Embryonic facial prominence (tissue), 1 donor: ENCODE measurements at regions not wholly inside any gene's neighbourhood (a gene's known extent, or its start where the extent isn't known, plus 50 kb on each side); places are given as distances from the start of the nearest gene placed in this dataset.
"Not testable (repeated sequence)": the region's sequence is repeated elsewhere in the genome, so short reads cannot be mapped to it uniquely, and the experiment has no call there.

Experiments
- DNase-seq: peaks from one replicate; pipeline ENCODE4 v3.0.0-alpha.2; 2016; ENCODE audit errors: extremely low spot score

GRCh38 chr3:103968131-103968530 is 1398.6 kb upstream of the ALCAM start:
- DNase-seq: no peak

DNA sequence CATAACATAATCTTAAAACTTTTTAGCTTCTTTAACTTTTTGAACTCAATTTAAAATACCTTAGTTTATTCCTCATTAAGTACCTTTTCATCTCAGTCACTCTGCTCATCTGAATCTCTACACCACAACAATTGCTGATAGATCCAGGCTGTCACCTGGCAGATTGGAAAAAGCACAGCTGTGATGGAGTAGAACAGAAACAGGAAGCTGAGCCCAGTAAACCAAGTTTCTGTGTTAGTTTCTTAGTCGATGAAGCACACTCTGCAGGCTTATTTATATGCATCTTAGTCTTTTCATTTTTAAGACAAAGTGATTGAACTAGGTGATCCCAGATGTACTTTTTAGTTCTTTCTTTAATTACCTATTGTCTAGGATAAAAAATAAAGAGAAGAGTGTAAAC is 1398.0 kb upstream of the ALCAM start:
- no peak for DNase-seq

GRCh38 chr3:103976931-103977339 is 1389.8 kb upstream of the ALCAM start:
- DNase-seq: no peak

GRCh38 chr3:103977417-103977816 is 1389.3 kb upstream of the ALCAM start:
- no peak for DNase-seq

DNA sequence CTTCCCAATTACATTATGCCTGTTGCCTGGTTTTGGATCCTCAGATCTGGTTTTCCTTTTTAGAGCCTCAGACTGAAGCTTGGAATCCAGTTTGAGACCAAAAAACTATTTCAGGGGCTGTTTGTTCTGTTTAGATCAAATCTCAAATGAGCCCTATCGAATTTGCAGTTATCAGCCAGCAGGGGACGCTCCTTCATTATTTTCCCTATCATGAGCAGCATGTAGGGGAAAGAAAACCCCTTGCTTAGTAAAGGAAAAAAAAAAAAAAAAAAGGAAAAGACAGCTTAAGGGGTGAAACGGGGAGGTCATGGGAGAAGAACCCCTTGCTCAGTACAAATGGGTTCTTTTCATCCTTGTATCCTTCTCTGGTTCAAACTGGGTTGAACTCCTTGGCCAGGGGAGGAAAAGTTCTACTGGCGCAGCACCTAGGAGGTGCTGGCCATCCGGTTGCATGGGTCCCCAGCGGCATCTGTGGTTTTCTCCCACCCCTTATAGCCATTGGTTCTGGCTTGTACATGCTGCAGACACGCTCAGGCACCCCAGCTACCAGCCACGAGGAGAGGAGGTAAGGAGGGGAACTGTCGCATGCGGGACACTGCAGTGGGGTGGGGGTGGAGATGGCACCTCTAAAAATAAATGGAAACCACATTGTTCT is 1375.1 kb upstream of the ALCAM start:
- no peak for DNase-seq

GRCh38 chr3:103992469-103992868 is 1374.2 kb upstream of the ALCAM start:
- DNase-seq: no peak

- no peak for DNase-seq
Observed at GRCh38 chr3:104004956-104005355, 1361.8 kb upstream of the ALCAM start.

GRCh38 chr3:104005815-104006214 is 1360.9 kb upstream of the ALCAM start:
- no peak for DNase-seq

DNA sequence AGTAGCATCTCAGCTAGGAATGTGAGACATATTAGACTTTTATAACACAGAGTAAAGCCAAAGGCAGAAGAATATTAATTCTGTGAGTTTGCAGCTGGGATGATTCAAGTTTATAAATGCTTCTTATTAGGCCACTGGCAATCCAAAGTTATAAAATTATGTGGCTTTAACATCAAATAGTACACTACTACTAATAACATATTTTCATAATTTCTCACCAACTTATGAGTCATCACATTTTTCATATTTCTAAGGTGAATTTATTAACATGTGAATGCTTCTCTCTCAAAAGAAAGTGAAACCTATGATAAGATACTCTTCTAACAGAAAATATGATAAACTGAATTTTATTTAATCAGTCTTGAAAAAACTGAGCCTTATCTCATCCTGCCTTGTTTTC is 1348.2 kb upstream of the ALCAM start:
- no peak for DNase-seq

DNA sequence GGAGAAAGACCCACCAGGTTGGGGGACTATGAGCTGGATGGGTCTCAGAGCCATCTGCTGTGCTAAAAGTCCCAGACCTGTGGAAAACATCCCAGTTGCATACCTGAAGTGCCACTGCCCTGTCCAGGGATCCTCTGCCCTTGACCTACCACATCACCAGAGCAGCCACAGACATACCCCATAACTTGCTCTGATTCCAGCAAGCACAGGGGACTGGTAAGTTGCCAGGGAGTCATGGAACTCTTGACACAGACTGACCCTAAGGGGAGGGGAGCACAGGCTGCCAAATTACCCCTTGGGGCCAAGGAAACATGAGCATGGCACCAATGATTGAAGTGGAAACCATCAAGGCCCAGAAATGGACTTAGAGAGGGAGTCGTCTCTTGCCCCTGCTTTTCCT is 1335.1 kb upstream of the ALCAM start:
- no peak for DNase-seq

- no peak for DNase-seq
Observed at GRCh38 chr3:104032283-104032682, 1334.4 kb upstream of the ALCAM start.

DNA sequence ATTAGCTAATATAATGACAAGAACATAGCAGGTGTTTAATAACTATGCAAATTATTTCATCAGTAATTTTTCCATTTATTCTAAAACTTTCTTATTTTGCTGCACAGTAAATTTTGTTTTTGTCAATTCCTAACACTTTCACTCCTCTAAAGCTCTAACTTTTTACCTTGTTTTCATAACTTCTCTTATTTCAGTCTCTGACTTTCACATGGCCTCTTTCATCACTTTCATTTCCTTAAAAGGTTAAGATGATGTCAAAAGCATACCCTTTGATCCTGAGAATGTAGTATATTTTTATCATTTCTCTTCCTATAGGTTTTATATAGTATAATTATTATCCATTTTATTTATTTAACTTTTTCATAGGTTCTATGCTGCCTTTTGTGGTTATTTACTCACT is 1325.8 kb upstream of the ALCAM start:
- DNase-seq: no peak

DNA sequence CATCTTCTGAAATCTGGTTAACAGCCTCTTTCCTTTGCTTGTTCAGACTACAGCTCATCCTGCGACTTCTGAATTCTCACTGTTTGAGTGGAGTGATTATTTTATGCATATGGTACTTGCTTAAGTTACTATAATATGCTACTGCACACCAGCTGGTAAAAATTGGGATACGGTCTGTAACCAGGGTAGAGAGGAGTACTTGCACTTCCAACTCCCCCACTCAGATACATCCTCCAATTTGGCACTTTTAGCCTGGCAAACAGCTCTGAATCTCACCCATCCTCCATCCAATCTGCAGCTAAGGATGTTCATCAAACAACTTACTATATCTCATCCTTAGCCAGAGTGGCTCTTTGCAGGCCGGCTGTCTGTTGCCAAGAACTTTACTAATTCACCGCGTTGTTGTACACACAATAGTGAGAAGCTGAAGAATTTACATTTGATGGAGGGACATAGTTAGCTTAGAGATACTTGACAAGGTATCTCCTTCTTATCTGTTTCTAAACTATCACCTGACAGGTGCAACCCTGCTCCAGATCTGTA is 1323.6 kb upstream of the ALCAM start:
- DNase-seq: not testable (repeated sequence)

GRCh38 chr3:104044002-104044401 is 1322.7 kb upstream of the ALCAM start:
- DNase-seq: no peak

DNA sequence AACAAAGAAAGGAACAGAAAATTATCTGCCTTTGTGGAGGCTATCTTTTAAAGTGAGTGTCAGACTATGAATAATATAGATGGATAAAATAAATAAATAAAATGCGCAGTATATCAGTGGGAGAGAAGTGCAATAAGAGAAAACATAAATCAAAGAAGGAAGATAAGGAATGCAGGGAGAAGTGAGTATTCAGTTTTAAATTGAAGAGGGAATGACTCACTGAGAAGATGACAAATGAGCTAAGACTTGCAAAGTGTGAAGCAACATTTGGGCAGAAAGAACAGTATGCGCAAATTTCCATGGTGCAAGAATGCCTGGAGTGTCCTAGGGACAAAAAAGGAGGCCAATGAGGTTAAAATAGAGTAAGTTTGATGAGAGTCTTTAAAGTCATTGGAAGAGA is 1300.1 kb upstream of the ALCAM start:
- no peak for DNase-seq

- no peak for DNase-seq
Observed at GRCh38 chr3:104069114-104069513, 1297.6 kb upstream of the ALCAM start.

DNA sequence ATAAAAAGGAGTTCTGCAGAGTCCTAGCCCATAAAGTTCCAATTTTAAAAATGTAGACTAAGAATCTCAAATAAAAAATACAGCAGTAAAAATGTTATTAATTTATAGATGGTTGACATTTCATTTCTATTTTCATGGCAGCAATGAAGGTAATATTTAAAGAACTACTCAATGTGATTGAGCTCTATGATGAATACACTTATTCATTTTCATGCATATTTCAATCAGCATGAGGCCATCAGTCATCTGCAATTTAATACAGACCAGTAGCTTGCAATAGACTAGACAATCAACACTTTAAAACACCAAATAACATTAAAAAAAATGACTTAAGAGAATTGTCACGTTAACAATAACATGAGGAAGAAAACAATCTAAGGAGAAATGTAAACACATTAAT is 1295.8 kb upstream of the ALCAM start:
- no peak for DNase-seq

DNA sequence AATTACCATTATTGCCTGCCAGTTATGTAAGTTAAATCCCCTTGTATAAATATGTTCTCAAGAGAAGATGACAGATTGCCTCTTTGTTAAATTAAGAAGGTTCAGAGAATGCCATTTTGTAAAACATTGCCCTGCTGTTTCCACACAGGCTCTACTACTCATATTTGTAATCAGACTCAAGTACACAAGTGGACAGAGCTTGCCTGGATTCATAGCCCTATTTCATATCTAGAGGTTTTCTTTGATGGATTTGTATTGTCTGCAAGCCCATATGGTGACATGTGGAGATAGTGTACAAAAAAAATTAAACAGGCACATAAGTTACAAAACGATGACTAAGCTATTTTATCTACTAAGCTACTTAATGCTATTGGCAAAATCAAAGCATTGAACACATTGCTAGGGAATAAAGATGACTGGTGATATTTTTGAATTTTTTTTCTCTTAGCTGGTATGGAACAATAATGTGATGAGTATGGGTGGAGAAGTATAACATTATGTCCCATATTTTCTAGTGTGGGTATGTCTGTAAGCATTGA is 1286.6 kb upstream of the ALCAM start:
- no peak for DNase-seq

DNA sequence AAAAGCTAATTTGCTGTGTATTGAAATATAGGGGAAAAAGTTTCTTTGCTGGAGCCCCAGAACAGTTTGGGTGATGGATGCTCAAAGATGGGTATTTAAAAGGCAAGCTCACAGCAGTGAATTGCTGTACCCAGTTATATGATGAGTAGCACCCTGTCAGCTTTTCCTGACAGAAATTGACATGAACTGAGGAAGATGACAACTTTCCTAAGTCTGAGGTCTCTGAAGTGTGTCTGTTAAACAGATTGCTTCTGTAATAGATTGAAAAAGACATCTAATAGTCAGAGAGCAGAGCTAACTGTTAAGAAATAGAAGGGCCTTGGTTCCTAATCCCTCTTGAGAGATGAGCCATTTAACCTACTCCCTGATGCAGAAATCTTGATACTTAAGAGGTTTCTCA is 1278.0 kb upstream of the ALCAM start:
- no peak for DNase-seq

GRCh38 chr3:104089987-104090386 is 1276.7 kb upstream of the ALCAM start:
- not testable (repeated sequence) for DNase-seq

GRCh38 chr3:104101736-104102135 is 1265.0 kb upstream of the ALCAM start:
- no peak for DNase-seq

- DNase-seq: no peak
Observed at GRCh38 chr3:104102386-104102785, 1264.3 kb upstream of the ALCAM start.

GRCh38 chr3:104106276-104106675 is 1260.4 kb upstream of the ALCAM start:
- no peak for DNase-seq

- DNase-seq: no peak
Observed at GRCh38 chr3:104108522-104108921, 1258.2 kb upstream of the ALCAM start.
